HL-60 (cell line): ENCODE measurements at regions not wholly inside any gene's neighbourhood (a gene's known extent, or its start where the extent isn't known, plus 50 kb on each side); places are given as distances from the start of the nearest gene placed in this dataset.

ENCODE experiments used
- DNase-seq, 2 experiments: peaks; one replicate each; pipeline ENCODE4 v3.0.0-alpha.2; 2010 to 2020; ENCODE audit warnings: low read depth in 1 of 2, low spot score in 1 of 2
- H3K27ac ChIP-seq: fragments of 250-450 bp; sonication (Bioruptor Pico); replicated peaks from 2 replicates; pipeline ENCODE4 v1.5.1; 2020; ENCODE audit warnings: mild to moderate bottlenecking, moderate library complexity
- H3K27me3 ChIP-seq: fragments of 250-450 bp; sonication (Bioruptor Pico); 2 replicates; pipeline ENCODE4 v1.5.1; 2021; ENCODE audit warnings: mild to moderate bottlenecking, moderate library complexity; ENCODE audit not compliant: insufficient read depth, poor library complexity, severe bottlenecking
- H3K4me3 ChIP-seq: replicated peaks from 2 replicates; pipeline ENCODE4 v1.5.1; 2011; ENCODE audit warnings: mild to moderate bottlenecking, control low read depth, low read length; ENCODE audit not compliant: insufficient read depth
- GABPA ChIP-seq: IDR thresholded peaks from 2 replicates; pipeline ENCODE4 v1.6.1; 2012; ENCODE audit warnings: low read depth
- POLR2AphosphoS5 ChIP-seq: IDR thresholded peaks from 2 replicates; pipeline ENCODE4 v1.6.1; 2012; ENCODE audit warnings: low read depth
- SPI1 ChIP-seq: IDR thresholded peaks from 2 replicates; pipeline ENCODE4 v1.6.1; 2012; ENCODE audit warnings: low read depth, mild to moderate bottlenecking, borderline replicate concordance
- TF ChIP-seq, protein P1 (sequence below): IDR thresholded peaks from 2 replicates; pipeline ENCODE4 v1.6.1; 2012; ENCODE audit warnings: low read depth; ENCODE audit not compliant: insufficient replicate concordance
- TF ChIP-seq, protein P2 (sequence below): IDR thresholded peaks from one replicate; pipeline ENCODE4 v1.5.1; 2011; ENCODE audit warnings: low read length, control low read depth, inconsistent platforms; ENCODE audit not compliant: insufficient read depth

DNA sequence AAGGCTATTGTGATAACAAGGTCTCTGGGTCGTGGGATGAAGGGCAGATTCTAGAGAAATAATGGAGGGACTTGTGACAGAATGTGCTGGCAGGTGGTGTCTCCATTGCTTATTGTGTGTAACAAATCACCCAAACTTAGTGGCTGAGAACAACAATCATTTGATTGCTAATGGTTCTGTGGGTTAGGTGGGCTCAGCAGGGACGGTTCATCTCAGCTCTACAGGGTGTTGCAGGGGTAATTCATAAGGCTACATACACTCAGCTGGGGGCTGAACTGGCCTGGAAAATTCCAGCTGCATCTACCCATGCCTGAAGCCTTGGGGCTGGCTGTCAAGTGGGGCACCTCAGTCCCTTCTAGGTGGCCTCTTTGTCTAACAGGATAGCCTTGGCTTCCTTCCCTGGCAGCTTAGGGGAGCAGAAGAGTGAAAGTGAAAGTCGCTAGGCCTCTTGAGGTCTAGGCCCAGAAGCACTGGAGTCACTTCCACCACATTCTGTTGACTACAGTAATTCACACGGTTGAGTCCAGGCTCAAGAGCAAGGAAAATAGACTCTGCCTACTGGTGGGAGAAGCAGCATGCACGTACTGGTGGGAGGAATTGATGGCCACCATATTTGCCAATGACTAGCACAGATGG lies 308.9 kb downstream of the MN1 start:
- no peak for DNase-seq
- TF ChIP-seq POLR2AphosphoS5 (no peak), SPI1 (no peak), GABPA (no peak)
- TF ChIP-seq, protein P1, sequence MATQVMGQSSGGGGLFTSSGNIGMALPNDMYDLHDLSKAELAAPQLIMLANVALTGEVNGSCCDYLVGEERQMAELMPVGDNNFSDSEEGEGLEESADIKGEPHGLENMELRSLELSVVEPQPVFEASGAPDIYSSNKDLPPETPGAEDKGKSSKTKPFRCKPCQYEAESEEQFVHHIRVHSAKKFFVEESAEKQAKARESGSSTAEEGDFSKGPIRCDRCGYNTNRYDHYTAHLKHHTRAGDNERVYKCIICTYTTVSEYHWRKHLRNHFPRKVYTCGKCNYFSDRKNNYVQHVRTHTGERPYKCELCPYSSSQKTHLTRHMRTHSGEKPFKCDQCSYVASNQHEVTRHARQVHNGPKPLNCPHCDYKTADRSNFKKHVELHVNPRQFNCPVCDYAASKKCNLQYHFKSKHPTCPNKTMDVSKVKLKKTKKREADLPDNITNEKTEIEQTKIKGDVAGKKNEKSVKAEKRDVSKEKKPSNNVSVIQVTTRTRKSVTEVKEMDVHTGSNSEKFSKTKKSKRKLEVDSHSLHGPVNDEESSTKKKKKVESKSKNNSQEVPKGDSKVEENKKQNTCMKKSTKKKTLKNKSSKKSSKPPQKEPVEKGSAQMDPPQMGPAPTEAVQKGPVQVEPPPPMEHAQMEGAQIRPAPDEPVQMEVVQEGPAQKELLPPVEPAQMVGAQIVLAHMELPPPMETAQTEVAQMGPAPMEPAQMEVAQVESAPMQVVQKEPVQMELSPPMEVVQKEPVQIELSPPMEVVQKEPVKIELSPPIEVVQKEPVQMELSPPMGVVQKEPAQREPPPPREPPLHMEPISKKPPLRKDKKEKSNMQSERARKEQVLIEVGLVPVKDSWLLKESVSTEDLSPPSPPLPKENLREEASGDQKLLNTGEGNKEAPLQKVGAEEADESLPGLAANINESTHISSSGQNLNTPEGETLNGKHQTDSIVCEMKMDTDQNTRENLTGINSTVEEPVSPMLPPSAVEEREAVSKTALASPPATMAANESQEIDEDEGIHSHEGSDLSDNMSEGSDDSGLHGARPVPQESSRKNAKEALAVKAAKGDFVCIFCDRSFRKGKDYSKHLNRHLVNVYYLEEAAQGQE: no peak
- TF ChIP-seq, protein P2, sequence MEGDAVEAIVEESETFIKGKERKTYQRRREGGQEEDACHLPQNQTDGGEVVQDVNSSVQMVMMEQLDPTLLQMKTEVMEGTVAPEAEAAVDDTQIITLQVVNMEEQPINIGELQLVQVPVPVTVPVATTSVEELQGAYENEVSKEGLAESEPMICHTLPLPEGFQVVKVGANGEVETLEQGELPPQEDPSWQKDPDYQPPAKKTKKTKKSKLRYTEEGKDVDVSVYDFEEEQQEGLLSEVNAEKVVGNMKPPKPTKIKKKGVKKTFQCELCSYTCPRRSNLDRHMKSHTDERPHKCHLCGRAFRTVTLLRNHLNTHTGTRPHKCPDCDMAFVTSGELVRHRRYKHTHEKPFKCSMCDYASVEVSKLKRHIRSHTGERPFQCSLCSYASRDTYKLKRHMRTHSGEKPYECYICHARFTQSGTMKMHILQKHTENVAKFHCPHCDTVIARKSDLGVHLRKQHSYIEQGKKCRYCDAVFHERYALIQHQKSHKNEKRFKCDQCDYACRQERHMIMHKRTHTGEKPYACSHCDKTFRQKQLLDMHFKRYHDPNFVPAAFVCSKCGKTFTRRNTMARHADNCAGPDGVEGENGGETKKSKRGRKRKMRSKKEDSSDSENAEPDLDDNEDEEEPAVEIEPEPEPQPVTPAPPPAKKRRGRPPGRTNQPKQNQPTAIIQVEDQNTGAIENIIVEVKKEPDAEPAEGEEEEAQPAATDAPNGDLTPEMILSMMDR: no peak
- Histone ChIP-seq H3K27me3 (no peaks in the 10 kb centered on the region), H3K4me3 (no peak overlapping the region), H3K27ac (no peak overlapping the region)

DNA sequence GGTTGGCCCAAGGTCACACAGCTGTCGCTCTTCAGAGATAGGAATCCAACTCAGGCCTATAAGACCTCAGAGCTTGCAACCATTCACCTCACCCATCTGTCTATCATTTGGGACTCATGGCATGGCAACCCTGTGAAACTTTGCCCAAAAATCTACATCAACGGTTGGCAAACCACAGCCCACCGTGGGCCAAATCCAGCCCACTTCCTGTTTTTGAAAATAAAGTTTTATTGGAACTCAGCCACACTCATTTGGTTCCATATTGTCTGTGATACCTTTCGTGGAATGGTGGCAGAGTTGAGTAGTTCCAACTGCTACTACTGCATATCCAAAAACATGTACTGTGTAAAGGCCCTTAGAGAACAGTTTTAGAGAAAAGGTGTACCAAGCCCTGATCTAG lies 307.8 kb downstream of the MN1 start:
- no peak for TF ChIP-seq GABPA
- no peak for TF ChIP-seq POLR2AphosphoS5
- TF ChIP-seq, protein P2: no peak
- no peak overlapping the region for H3K27ac ChIP-seq
- no peak overlapping the region for H3K4me3 ChIP-seq
- no peak for DNase-seq
- no peaks in the 10 kb centered on the region for H3K27me3 ChIP-seq

DNA sequence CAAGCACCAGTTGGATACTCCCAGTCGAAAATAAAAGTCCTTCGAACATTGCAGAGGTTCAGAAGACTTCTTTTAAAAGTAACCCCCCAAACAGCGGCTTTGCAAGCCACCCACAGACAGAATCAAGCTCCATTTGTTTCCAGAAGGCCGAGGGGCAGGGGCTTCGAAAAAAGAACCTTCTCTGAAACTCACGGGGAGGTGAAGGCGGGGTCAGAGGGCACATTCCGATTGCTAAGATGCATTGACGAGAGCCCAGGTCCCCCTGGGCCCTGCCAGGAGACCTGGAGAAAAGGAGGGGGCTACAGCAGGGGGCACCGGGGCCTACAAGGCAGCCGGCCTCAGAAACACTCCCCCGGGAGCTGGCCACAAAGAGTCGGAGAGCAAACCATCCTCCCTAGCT lies 306.8 kb downstream of the MN1 start:
- no peaks in the 10 kb centered on the region for H3K27me3 ChIP-seq
- no peak for DNase-seq
- H3K4me3 ChIP-seq: no peak overlapping the region
- H3K27ac ChIP-seq: no peak overlapping the region
- TF ChIP-seq POLR2AphosphoS5: no peak
- no peak for TF ChIP-seq SPI1
- TF ChIP-seq, protein P1: no peak
- TF ChIP-seq, protein P2: no peak
- no peak for TF ChIP-seq GABPA

DNA sequence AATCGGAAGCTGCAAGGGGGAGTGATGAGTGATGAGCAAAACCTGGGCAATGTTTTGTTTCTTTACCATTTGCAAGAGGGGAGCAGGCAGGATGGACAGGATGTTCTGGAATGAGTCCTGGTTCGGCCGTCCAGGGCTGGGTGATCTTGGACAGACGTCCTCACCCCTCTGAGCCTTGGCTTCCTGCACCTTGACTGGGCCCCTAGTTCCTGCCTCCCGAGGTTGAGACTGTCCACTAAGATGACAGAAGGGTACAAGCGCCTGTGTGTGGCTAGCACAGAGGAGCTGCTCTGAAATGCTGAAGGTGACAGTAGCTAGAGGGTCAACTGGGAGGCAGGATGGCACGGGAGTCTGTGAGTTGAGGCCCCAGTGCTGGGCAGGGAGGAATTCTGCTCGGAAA lies 306.2 kb downstream of the MN1 start:
- H3K4me3 ChIP-seq: no peak overlapping the region
- TF ChIP-seq, protein P2: no peak
- TF ChIP-seq SPI1: no peak
- TF ChIP-seq GABPA: no peak
- TF ChIP-seq POLR2AphosphoS5: no peak
- TF ChIP-seq, protein P1: no peak
- H3K27me3 ChIP-seq: no peaks in the 10 kb centered on the region
- no peak overlapping the region for H3K27ac ChIP-seq
- DNase-seq: no peak
